HG02852 (cell line): ENCODE measurements at regions not wholly inside any gene's neighbourhood (a gene's known extent, or its start where the extent isn't known, plus 50 kb on each side); places are given as distances from the start of the nearest gene placed in this dataset.
"Not testable (repeated sequence)": the region's sequence is repeated elsewhere in the genome, so short reads cannot be mapped to it uniquely, and the experiment has no call there.

ENCODE experiments used
- ATAC-seq: cut with Tn5 transposase; IDR thresholded peaks from one replicate; pipeline ENCODE4 v1.9.1; 2021; ENCODE audit warnings: mild to moderate bottlenecking, moderate library complexity; ENCODE audit not compliant: unreplicated experiment

DNA sequence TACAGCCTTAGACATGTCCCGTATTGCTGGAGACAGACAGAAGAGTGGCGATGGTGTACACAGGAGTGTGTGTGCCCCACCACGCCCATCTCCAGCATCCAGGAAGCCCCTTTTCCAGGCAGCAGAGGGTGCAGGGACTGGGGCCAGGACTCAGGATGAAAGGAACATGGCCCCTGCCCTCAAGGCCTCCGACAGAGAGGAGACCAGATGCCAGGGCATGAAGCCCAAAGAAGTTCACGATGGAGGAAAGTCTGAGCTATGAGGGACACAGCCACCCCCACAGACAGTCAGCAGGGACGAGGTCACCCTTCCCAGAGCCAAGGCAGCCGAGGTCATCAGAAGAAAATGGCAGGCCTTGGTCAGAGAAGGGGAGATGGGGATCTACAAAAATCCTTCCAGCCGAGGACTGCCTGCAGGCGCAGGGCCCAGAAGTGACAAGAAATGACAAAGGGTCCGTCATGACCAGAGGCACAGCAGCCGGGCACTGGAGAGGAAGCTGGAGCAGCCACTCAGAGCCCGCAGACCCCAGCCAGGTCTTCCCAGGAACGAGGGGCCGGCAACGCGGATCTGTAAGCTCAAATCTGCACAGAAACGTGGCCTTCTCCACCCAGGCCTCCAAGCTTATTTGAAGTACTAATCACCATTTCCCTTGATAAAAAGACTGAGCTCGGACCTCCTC, 78.7 kb upstream of the PPP2R2D start:
- ATAC-seq = no peak

DNA sequence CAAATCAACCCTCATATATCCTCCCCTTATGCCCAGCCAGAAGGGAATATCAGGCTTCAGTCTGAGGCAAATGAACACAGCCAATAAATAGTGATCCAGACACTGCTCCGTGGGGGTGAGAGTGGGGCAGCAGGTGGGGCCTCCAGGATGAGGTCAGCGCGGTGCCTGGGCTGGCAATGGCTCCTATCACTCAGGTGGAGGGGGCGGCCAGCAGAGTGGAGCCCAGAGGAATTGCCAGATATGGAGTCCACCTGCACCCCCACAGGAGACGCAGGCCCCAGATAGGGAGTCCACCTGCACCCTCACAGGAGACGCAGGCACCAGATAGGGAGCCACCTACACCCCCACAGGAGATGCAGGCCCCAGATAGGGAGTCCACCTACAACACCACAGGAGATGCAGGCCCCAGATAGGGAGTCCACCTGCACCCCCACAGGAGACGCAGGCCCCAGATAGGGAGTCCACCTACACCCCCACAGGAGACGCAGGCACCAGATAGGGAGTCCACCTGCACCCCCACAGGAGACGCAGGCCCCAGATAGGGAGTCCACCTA, 78.0 kb upstream of the PPP2R2D start:
- no peak for ATAC-seq

DNA sequence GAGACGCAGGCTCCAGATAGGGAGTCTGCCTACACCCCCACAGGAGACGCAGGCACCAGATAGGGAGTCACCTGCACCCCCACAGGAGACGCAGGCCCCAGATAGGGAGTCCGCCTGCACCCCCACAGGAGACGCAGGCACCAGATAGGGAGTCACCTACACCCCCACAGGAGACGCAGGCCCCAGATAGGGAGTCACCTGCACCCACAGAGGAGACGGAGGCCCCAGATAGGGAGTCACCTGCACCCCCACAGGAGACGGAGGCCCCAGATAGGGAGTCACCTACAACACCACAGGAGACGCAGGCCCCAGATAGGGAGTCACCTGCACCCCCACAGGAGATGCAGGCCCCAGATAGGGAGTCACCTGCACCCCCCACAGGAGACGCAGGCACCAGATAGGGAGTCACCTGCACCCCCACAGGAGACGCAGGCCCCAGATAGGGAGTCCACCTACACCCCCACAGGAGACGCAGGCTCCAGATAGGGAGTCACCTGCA, 77.2 kb upstream of the PPP2R2D start:
- ATAC-seq = not testable (repeated sequence)

GRCh38 chr10:131824371-131825149, 76.2 kb upstream of the PPP2R2D start:
- ATAC-seq = no peak

DNA sequence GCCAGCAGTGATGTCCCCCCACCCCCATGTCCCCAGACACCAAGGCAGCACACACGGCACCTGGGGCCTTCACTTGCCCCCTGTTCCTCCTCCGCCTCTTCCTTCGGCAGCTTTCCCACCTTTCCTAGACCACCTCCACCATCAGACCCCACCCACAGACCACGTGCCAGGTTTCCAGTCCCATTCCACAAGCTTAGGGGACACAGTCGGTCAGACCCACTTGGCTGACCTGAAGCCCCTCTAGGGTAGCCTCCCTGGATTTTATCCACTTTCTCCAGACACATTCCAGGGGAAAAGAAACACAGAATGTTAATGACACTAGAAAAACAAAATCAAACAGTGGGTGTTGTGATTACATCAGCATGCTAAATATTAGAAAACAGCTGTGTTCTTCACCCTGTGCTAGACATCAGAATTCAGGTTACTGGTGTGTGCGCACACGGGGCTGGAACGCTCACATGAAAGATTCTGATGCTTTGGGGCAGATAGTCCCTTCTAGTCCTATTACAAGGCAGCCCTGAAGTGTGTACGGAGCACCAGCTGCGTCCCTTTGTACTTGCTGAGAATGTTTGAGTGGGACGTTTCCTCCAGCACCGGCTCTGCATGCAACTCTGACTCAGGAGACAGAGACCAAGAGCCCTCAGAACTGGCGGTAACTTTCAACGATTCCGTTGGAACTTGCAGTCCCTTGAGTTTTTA, 75.5 kb upstream of the PPP2R2D start:
- no peak for ATAC-seq

GRCh38 chr10:131825960-131826650, 74.7 kb upstream of the PPP2R2D start:
- no peak for ATAC-seq

GRCh38 chr10:131829156-131829930, 71.5 kb upstream of the PPP2R2D start:
- ATAC-seq = no peak

- ATAC-seq = no peak
These were observed 70.2 kb upstream of the PPP2R2D start for GRCh38 chr10:131830446-131831130.

GRCh38 chr10:131831561-131831960, 69.2 kb upstream of the PPP2R2D start:
- no peak for ATAC-seq

DNA sequence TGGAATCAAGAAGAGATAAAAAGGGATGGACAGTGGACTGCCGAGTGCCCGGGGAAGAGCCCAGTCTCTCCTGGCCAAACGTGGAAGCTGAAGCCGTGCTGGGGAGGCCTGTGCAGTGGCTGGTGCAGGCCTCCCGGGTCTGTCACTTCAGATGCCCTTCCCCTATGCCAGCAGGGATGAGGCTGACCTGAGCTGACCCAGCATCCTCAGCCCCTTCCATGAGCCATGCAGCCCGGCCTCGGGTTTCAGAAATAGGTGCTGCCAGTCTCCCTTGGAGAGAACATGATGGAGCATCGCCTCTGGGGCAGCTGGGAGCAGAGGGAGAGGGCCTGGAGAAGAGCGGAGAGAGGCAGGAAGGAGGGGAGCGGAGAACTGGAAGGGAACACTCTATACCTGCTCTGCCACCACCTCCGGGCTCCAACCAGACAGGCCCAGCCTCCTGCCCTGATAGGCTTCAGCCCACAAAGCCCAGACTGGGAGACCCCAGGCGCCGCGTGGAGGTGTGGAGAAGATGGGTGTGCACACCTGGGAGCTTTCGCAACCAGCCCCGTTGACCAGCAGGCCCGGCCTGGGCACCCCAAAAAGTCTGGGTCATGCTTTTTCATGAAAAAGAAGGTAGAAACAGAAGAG, 68.6 kb upstream of the PPP2R2D start:
- no peak for ATAC-seq

- no peak for ATAC-seq
These were observed 67.8 kb upstream of the PPP2R2D start for GRCh38 chr10:131833013-131833412.

GRCh38 chr10:131833446-131834080, 67.2 kb upstream of the PPP2R2D start:
- no peak for ATAC-seq

GRCh38 chr10:131834152-131834810, 66.5 kb upstream of the PPP2R2D start:
- ATAC-seq = no peak

DNA sequence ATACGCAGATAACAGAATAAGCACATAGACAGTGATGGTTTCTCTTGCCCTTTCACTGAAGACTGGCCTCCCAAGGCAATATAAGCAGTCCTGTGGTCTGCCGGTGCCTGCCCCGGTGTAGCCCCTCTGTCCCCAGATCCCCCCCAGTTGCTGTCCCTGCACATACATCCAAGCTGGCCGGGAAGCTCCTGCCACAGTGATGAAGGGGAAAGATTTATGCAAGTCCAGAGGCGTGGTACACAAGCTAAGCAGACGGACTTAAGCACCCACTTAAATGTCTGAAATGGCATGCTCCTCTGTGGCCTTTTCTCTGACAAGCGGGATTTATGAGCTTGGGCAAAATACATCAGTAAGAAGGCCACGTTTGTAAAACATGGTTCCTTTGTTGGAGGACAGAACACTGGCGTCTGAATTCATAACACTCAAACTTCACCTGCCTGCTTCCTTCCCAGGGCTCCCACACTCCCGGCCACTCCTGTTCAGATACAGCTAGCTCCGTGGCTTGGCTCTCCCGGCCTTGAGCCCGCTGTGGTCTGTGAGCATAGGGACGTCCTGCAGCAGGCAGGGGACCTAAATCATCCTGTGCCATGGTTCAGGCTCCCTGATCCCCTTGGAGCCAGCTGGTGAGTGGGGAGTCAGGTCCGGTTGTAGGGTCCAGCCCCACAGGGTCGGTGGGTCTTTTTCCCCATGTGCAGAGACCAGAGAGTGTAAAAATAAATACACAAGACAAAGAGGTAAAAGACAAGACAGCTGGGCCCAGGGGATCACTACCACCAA, 61.7 kb upstream of the PPP2R2D start:
- ATAC-seq = no peak

DNA sequence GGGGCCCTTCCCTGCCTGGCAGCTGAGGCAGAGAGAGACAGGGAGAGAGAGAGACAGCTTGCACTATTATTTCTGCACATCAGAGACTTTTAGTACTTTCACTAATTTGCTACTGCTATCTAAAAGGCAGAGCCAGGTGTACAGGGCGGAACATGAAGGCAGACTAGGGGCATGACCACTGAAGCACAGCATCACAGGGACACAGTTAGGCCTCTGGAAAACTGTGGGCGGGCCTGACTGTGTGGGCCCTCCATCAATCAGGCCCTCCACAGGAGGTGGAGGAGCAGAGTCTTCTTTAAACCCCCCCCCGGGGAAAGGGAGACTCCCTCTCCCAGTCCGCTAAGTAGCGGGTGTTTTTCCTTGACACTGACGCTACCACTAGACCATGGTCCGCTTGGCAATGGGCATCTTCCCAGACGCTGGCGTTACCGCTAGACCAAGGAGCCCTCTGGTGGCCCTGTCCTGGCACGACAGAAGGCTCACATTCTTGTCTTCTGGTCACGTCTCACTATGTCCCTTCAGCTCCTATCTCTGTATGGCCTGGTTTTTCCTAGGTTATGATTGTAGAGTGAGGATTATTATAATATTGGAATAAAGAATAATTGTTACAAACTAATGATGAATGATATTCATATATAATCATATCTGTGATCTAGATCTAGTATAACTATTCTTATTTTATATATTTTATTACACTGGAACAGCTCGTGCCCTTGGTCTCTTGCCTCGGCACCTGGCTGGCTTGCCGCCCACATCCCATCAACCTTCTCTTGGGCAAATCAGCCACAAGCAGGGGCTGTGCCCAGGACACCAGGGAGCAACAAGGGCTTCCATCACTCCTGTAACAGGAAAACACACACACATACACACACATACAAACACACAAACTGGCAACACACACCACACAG, 60.7 kb upstream of the PPP2R2D start:
- ATAC-seq = not testable (repeated sequence)

DNA sequence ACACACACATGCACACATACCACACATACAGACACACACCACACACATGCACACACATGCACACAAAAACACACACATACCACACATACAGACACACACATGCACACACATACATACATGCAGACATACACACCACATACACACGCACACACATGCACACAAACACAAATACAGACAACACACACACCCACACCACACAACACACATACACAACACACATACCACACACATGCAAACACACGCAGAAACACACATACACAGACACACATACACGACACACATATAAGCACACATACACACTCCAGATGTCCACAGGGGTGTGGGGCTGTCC, 60.1 kb upstream of the PPP2R2D start:
- ATAC-seq = no peak
